Limb (tissue), 2 donors: ENCODE measurements at regions not wholly inside any gene's neighbourhood (a gene's known extent, or its start where the extent isn't known, plus 50 kb on each side); places are given as distances from the start of the nearest gene placed in this dataset.
A peak's percentile ranks its signal among the peaks of the same experiment; 100 is the strongest.

Source experiments
- DNase-seq, 2 donors: peaks; one replicate each; pipeline ENCODE4 v3.0.0-alpha.2; 2016; ENCODE audit errors: extremely low spot score in 2 of 2

- peak in 1 of 2 donors; percentile 50 for DNase-seq
Observed at GRCh38 chr1:119298687-119299303, 69.8 kb upstream of the HAO2 start.

- no peak for DNase-seq
Observed at GRCh38 chr1:119302011-119302410, 66.6 kb upstream of the HAO2 start.

- DNase-seq = no peak
Observed at GRCh38 chr1:119308130-119308700, 60.4 kb upstream of the HAO2 start.

- no peak for DNase-seq
Observed at GRCh38 chr1:119308806-119309205, 59.8 kb upstream of the HAO2 start.

GRCh38 chr1:119310301-119310700, 58.3 kb upstream of the HAO2 start:
- DNase-seq = no peak

GRCh38 chr1:119312500-119312899, 56.1 kb upstream of the HAO2 start:
- DNase-seq = no peak

- no peak for DNase-seq
Observed at GRCh38 chr1:119314001-119314796, 54.4 kb upstream of the HAO2 start.

- no peak for DNase-seq
Observed at GRCh38 chr1:119316870-119317416, 51.6 kb upstream of the HAO2 start.

- no peak for DNase-seq
Observed at GRCh38 chr1:119318466-119319309, 49.9 kb upstream of the HAO2 start.
